ENCODE measurements at regions not wholly inside any gene's neighbourhood (a gene's known extent, or its start where the extent isn't known, plus 50 kb on each side); places are given as distances from the start of the nearest gene placed in this dataset.
"Not testable (repeated sequence)": the region's sequence is repeated elsewhere in the genome, so short reads cannot be mapped to it uniquely, and the experiment has no call there.

DNA sequence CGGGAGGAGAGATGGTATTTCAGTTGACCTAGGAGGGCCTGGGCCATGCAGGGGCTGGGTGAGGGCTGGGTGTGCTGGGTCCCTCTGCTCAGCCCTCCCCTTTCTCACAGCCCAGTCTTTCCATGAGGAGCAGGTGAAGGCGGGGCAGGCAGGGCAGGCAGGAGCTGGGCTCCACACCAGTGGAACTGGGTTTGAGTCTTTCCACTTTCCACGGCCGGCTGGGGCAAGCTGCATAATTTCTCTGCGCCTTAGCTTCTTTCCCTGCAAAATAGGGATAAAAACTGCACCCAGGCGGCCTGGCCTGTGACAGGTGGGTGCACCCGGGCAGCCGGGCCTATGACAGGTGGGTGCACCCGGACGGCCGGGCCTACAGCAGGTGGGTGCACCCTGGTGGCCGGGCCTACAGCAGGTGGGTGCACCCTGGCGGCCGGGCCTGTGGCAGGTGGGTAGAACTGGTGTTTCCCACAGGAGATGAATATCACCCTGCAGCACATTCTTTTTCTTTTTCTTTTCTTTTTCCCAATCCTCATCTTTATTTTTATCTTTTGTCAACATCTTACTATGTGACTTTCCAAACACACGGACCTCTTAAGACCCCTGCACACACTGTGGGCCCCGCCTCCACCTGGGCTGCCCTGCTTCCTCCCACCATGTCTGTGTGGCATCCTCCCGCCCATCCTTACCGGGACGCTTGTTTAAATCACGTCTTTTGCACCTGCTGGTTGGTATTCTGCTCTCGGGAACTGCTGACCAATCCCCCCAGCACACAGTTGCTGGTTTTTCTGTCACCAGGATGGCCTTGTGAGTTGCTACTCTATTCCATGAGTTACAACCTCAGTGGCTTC lies 111.3 kb downstream of the NPIPB11 start:
- DNase-seq (ENCODE audit: low read depth): not testable (repeated sequence)

- not testable (repeated sequence) for DNase-seq (ENCODE audit: low read depth)
Observed at GRCh38 chr16:29294400-29294933, 112.0 kb downstream of the NPIPB11 start.

- not testable (repeated sequence) for DNase-seq (ENCODE audit: low read depth)
Observed at GRCh38 chr16:29293545-29293944, 113.0 kb downstream of the NPIPB11 start.

DNA sequence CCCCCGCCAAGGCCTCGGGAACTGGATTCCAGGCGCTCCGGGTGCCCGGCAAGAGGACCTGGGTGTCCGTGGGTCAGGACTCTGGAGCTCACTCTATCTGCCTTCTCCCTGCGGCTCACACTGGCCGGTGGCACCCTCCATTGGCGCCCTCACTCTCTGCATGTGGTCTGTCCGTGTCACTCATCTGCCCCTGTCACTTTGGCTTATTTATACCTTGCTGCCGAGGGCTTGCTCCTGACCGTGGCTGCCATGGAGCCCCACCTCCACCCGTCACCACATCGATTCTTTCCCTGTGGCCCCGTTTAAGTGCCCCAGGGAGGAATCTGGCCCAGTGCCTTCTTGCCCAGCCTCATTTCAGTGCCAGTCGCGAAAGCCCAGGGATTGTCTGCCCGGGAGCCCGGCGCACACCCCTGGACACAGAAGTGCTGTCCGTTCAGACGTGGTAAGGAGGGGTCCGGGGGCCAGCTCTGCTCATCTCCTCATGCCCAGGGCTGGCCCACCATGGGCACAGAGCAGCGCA lies 113.5 kb downstream of the NPIPB11 start:
- not testable (repeated sequence) for DNase-seq (ENCODE audit: low read depth)

- peak; percentile 19 for DNase-seq (ENCODE audit: low read depth)
Observed at GRCh38 chr16:29291329-29292271, 114.9 kb downstream of the NPIPB11 start.

DNA sequence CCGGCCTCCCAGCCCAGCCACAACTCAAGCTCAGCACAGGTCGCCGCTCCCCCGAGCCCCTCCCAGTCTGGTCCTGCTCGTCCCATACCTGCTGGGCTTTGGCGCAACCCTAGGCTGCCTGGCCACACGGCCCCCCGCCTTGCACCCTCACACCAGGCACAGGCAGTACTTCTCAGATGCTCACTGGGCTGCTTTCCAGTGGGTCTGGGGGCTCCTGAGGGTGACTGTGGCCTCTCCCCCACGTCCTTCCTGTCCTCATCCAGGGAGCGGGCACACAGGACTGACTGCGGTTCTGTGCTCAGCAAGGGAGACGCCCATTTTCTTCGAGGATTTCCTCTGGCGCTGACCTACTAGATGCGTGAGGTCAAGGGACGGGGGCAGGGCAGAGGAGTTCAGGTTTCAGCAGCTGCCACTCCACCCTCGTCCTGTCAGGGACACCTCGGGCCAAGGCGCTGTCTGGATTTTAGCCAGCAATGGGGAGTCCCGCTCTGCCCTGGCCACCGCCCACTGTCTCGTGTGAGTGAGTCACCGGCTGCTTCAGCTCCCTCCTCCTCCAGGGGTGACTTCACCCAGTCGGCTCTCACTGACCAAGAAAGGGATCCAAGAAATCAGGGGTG lies 115.8 kb downstream of the NPIPB11 start:
- peak; percentile 61 for DNase-seq (ENCODE audit: low read depth)

GRCh38 chr16:29289516-29290239 lies 116.8 kb downstream of the NPIPB11 start:
- not testable (repeated sequence) for DNase-seq (ENCODE audit: low read depth)

DNA sequence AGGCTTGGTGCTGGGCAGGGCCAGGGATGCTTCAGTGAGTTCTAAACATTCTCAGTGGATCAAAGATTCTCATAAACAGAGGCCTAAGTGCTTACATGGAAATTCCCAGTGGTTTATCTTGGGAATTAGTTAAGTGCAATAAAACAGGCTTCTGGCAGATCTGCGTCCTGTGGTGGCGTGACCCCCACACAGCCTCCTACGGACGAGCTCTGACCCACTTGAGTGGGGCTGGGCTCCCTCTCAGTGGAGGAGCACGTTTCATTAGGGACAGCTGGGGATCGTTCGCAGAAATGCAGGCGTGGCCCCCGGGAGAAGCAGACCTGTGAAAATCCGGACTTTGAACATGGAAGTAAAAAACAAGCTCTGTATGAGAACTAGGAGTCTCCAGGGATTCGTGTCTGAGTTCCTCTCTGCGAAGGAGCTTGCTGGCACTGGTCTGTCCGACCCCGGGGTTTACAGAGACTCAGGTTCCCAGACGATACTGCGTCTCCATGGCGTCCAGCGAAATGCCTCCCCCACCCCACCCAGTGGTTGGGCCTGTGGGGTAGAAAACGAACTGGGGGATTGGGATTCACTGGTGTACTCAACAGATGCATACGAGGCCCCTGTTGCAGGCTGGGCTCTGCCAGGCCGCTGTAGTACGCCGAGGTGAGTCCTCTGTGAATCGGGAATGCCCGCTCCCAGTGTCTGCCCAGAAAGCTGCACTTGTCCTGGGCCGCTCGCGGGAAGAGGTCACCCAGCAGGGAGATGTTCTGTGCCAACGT lies 117.6 kb downstream of the NPIPB11 start:
- not testable (repeated sequence) for DNase-seq (ENCODE audit: low read depth)

GRCh38 chr16:29287871-29288535 lies 118.5 kb downstream of the NPIPB11 start:
- DNase-seq (ENCODE audit: low read depth): not testable (repeated sequence)

GRCh38 chr16:29287246-29287645 lies 119.3 kb downstream of the NPIPB11 start:
- DNase-seq (ENCODE audit: low read depth): not testable (repeated sequence)

- not testable (repeated sequence) for DNase-seq (ENCODE audit: low read depth)
Observed at GRCh38 chr16:29286796-29287195, 119.7 kb downstream of the NPIPB11 start.

DNA sequence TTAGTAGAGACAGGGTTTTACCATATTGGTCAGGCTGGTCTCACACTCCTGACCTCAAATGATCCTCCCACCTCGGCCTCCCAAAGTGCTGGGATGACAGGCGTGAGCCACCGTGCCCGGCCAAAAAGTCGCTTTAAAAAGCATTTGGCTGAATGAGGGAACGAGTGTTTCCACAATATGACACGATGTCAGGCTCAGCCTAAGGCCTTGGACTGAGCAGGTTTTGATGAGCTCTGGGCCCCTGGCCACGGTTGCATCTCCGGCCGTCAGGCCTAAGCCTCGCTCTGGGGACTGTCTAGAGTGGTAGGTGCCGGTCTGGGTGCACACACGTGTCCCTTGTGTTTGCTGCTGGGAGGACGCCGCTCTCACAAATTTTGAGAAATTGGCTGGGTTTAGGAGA lies 120.3 kb downstream of the NPIPB11 start:
- DNase-seq (ENCODE audit: low read depth): not testable (repeated sequence)

- DNase-seq (ENCODE audit: low read depth): not testable (repeated sequence)
Observed at GRCh38 chr16:29285151-29285885, 121.2 kb downstream of the NPIPB11 start.

- DNase-seq (ENCODE audit: low read depth): not testable (repeated sequence)
Observed at GRCh38 chr16:29284723-29285122, 121.8 kb downstream of the NPIPB11 start.

GRCh38 chr16:29284159-29284558 lies 122.4 kb downstream of the NPIPB11 start:
- DNase-seq (ENCODE audit: low read depth): not testable (repeated sequence)

DNA sequence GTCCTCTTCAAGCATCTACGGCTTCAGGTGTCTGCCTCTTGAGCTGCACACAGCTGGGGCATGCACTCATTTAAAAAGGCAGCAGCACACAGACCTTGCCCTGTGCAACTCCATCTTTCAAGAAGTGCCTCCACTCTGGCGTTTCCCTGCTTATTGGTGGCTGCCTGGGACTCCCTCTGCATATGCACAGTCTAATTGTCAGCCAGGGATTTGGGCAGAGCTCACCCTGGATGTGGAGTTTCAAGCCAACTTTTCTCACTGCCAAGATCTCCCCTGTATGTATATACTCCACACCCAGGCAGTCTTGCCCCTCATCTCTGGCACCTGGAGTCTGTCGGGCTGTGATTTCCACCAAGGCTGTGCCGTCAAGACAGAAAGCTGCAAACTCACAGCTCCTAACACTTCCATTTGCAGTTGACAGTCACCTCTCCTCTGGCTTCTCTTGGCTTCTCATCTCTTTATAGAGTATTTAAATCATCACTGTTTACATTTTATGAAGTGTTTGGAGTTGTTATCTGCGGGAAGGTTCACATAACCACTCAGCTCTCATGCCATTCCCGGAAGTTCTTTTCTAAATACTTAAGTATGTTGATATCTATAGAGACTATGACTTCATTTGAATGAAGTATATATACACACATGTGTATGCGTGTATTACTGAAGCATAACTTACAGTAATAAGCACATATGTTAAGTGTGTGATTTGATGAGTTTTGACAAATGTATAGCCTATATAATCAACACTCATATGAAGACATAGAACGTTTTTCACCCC lies 128.2 kb downstream of the NPIPB11 start:
- DNase-seq (ENCODE audit: low read depth): not testable (repeated sequence)

DNA sequence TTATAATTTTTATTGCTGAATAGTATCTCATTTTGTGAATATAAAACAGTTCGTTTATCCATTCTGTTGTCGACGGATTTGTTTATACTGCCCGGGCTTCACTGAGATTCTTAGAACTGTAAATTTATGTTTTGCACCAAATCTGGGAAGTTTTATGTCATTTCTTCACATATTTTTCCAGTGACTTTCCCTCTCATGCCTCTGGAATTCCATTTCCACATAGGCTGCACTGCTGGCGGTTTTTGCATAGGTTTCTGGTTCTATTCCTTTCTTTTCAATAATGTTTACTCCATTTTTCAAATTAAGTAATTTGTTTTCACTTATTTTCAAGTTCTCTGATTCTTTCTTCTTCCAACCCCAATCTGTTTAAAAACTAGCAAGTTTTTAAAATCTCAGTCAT lies 130.1 kb downstream of the NPIPB11 start:
- DNase-seq (ENCODE audit: low read depth): not testable (repeated sequence)

All from stimulated activated CD8-positive, alpha-beta memory T cell treated with anti-CD3 and anti-CD28 coated beads, Interleukin-12 subunit alpha, Interleukin-12 subunit beta, amount 100 ng/mL, for 4 hours (primary cell).